GM23338 (cell line): ENCODE measurements at regions not wholly inside any gene's neighbourhood (a gene's known extent, or its start where the extent isn't known, plus 50 kb on each side); places are given as distances from the start of the nearest gene placed in this dataset.

Experiments used
- ATAC-seq: fragments of 200-7000 bp; cut with Tn5 transposase; 3 replicates; pipeline ENCODE4 v1.9.1; 2020
- DNase-seq: peaks from one replicate; pipeline ENCODE4 v3.0.0-alpha.2; 2015; ENCODE audit warnings: low spot score
- H2AFZ ChIP-seq: fragments of 200-600 bp; sonication (generic); 2 replicates; pipeline ENCODE4 v1.8.0; 2016; ENCODE audit warnings: antibody characterized with exemption, mild to moderate bottlenecking, moderate library complexity
- H3F3A ChIP-seq: fragments of 200-600 bp; sonication (generic); replicated peaks from 2 replicates; pipeline ENCODE4 v1.8.0; 2017; ENCODE audit warnings: antibody characterized with exemption, mixed run types, low read depth
- H3K27ac ChIP-seq: fragments of 200-600 bp; sonication (generic); 2 replicates; pipeline ENCODE4 v1.6.1; 2016; ENCODE audit warnings: low read depth
- H3K27me3 ChIP-seq: fragments of 200-600 bp; sonication (generic); 2 replicates; pipeline ENCODE4 v1.8.0; 2016; ENCODE audit warnings: mild to moderate bottlenecking, mixed run types, moderate library complexity; ENCODE audit not compliant: insufficient read depth
- H3K36me3 ChIP-seq: fragments of 200-600 bp; sonication (generic); 2 replicates; pipeline ENCODE4 v1.8.0; 2016; ENCODE audit warnings: mild to moderate bottlenecking; ENCODE audit not compliant: insufficient read depth
- H3K4me1 ChIP-seq: fragments of 200-600 bp; sonication (generic); 2 replicates; pipeline ENCODE4 v1.8.0; 2016; ENCODE audit warnings: mild to moderate bottlenecking, moderate library complexity; ENCODE audit not compliant: insufficient read depth
- H3K4me2 ChIP-seq: fragments of 200-600 bp; sonication (generic); 2 replicates; pipeline ENCODE4 v1.7.1; 2017; ENCODE audit warnings: mixed run types
- H3K4me3 ChIP-seq: fragments of 200-600 bp; sonication (generic); 2 replicates; pipeline ENCODE4 v1.6.1; 2016; ENCODE audit warnings: mixed run types
- H3K79me2 ChIP-seq: fragments of 200-600 bp; sonication (generic); replicated peaks from 2 replicates; pipeline ENCODE4 v1.8.0; 2017; ENCODE audit warnings: mild to moderate bottlenecking; ENCODE audit not compliant: insufficient read depth
- H3K9me2 ChIP-seq: fragments of 200-600 bp; sonication (generic); 2 replicates; pipeline ENCODE4 v1.8.0; 2017; ENCODE audit not compliant: insufficient read depth
- H4K20me1 ChIP-seq: fragments of 200-600 bp; sonication (generic); replicated peaks from 2 replicates; pipeline ENCODE4 v1.8.0; 2017; ENCODE audit warnings: mild to moderate bottlenecking; ENCODE audit not compliant: insufficient read depth
- H3K27ac Mint-ChIP-seq: 2 replicates; pipeline ENCODE4 v1.8.0; 2020; ENCODE audit warnings: inconsistent platforms, mild to moderate bottlenecking, moderate library complexity, mixed read lengths
- H3K27me3 Mint-ChIP-seq: 3 replicates; pipeline ENCODE4 v1.8.0; 2022; ENCODE audit warnings: low read depth, mild to moderate bottlenecking, moderate library complexity, mixed read lengths, inconsistent platforms; ENCODE audit not compliant: insufficient read depth, poor library complexity
- H3K36me3 Mint-ChIP-seq: 3 replicates; pipeline ENCODE4 v1.8.0; 2021; ENCODE audit warnings: low read depth, mild to moderate bottlenecking, inconsistent platforms, moderate library complexity, mixed read lengths
- H3K4me1 Mint-ChIP-seq: 3 replicates; pipeline ENCODE4 v1.8.0; 2020; ENCODE audit warnings: mild to moderate bottlenecking, inconsistent platforms, mixed read lengths
- H3K4me3 Mint-ChIP-seq: 3 replicates; pipeline ENCODE4 v1.8.0; 2021; ENCODE audit warnings: moderate library complexity, mild to moderate bottlenecking, inconsistent platforms, mixed read lengths
- H3K9me3 Mint-ChIP-seq: 3 replicates; pipeline ENCODE4 v1.8.0; 2020; ENCODE audit warnings: moderate library complexity, mild to moderate bottlenecking, inconsistent platforms, mixed read lengths
- POLR2AphosphoS5 ChIP-seq: IDR thresholded peaks from 2 replicates; pipeline ENCODE4 v1.6.1; 2016; ENCODE audit warnings: antibody characterized with exemption, low read depth
- REST ChIP-seq: IDR thresholded peaks from one replicate; pipeline ENCODE4 v1.6.1; 2018; ENCODE audit warnings: antibody characterized with exemption; ENCODE audit not compliant: unreplicated experiment
- STAT1 ChIP-seq: IDR thresholded peaks from one replicate; pipeline ENCODE4 v1.6.1; 2016; ENCODE audit warnings: antibody characterized with exemption; ENCODE audit not compliant: unreplicated experiment
- ZNF462 ChIP-seq: fragments of 250-450 bp; sonication (Bioruptor Pico); IDR thresholded peaks from 2 replicates; pipeline ENCODE4 v1.5.0; 2020; ENCODE audit warnings: mild to moderate bottlenecking, moderate library complexity

GRCh38 chr6:153207617-153208016 lies 76.5 kb upstream of the RGS17 start (continued):
- TF ChIP-seq ZNF462, result no peak

- Histone ChIP-seq H3K27ac (no peak overlapping the region), H3K9me2 (no peaks in the 10 kb centered on the region), H2AFZ (peak overlapping the region; percentile 44; the same call in 1 of the 2 replicates), H3K79me2 (no peaks in the 10 kb centered on the region), H3F3A (no peaks in the 10 kb centered on the region), H3K4me1 (no peaks in the 10 kb centered on the region), H4K20me1 (no peaks in the 10 kb centered on the region), H3K36me3 (no peaks in the 10 kb centered on the region), H3K4me3 (no peak overlapping the region), H3K4me2 (no peak overlapping the region), H3K27me3 (no peaks in the 10 kb centered on the region)
- Mint-ChIP-seq H3K4me1 (no peaks in the 10 kb centered on the region), H3K27ac (no peak overlapping the region), H3K4me3 (no peak overlapping the region), H3K9me3 (no peaks in the 10 kb centered on the region), H3K27me3 (no peaks in the 10 kb centered on the region), H3K36me3 (no peaks in the 10 kb centered on the region)
- no peak for DNase-seq
- ATAC-seq, result no peak
- TF ChIP-seq STAT1, result no peak
These were observed 75.9 kb upstream of the RGS17 start for GRCh38 chr6:153207006-153207405.

GRCh38 chr6:153192943-153193885 lies 62.1 kb upstream of the RGS17 start:
- Histone ChIP-seq H3K36me3 (no peaks in the 10 kb centered on the region), H3K79me2 (no peaks in the 10 kb centered on the region), H3F3A (no peaks in the 10 kb centered on the region), H3K4me3 (no peak overlapping the region), H3K27me3 (no peaks in the 10 kb centered on the region), H3K27ac (no peak overlapping the region), H3K9me2 (0 out of 2 replicates have a peak, but pooled peaks cover 3% of the 10 kb centered on the region), H3K4me2 (no peak overlapping the region), H2AFZ (peak overlapping the region; percentile 34; the same call in 1 of the 2 replicates), H4K20me1 (no peaks in the 10 kb centered on the region), H3K4me1 (no peaks in the 10 kb centered on the region)
- no peak for ATAC-seq
- TF ChIP-seq POLR2AphosphoS5 (no peak), REST (no peak)
- H3K27me3 Mint-ChIP-seq, result no peaks in the 10 kb centered on the region
- no peaks in the 10 kb centered on the region for H3K9me3 Mint-ChIP-seq
- no peaks in the 10 kb centered on the region for H3K36me3 Mint-ChIP-seq
- H3K4me3 Mint-ChIP-seq, result no peak overlapping the region
- H3K4me1 Mint-ChIP-seq, result no peaks in the 10 kb centered on the region
- no peak for DNase-seq
- H3K27ac Mint-ChIP-seq, result no peak overlapping the region; the same call in 1 of the 2 replicates
